Activated B cell treated with CpG ODN at 0.5 μM for 24 hours (primary cell): ENCODE measurements at regions not wholly inside any gene's neighbourhood (a gene's known extent, or its start where the extent isn't known, plus 50 kb on each side); places are given as distances from the start of the nearest gene placed in this dataset.

ENCODE experiments used
- ATAC-seq: fragments of 200-7000 bp; cut with Tn5 transposase; one replicate; pipeline ENCODE4 v1.10.0; 2021; ENCODE audit warnings: low read depth, mild to moderate bottlenecking, moderate library complexity
- CTCF ChIA-PET: fragments of 350-600 bp; sonication (Branson Sonifier 250); formaldehyde crosslinking; loops from one replicate; lab custom pipeline; 2021; ENCODE audit warnings: antibody characterized with exemption; lab: Charles Lee
- POLR2A ChIA-PET: fragments of 350-600 bp; sonication (Branson Sonifier 250); formaldehyde crosslinking; loops from one replicate; lab custom pipeline; 2021; ENCODE audit warnings: antibody characterized with exemption; lab: Charles Lee
- DNase-seq: peaks from one replicate; pipeline ENCODE4 v3.0.0; 2022
- H3K27ac Mint-ChIP-seq: one replicate; pipeline ENCODE4 v1.8.0; 2020; ENCODE audit warnings: mixed read lengths
- H3K27me3 Mint-ChIP-seq: one replicate; pipeline ENCODE4 v1.8.0; 2021; ENCODE audit warnings: mixed read lengths
- H3K36me3 Mint-ChIP-seq: one replicate; pipeline ENCODE4 v1.8.0; 2021; ENCODE audit warnings: low read depth, mixed read lengths
- H3K4me1 Mint-ChIP-seq: one replicate; pipeline ENCODE4 v1.8.0; 2021; ENCODE audit warnings: mixed read lengths
- H3K4me3 Mint-ChIP-seq: one replicate; pipeline ENCODE4 v1.8.0; 2020; ENCODE audit warnings: mild to moderate bottlenecking, mixed read lengths
- H3K9me3 Mint-ChIP-seq: one replicate; pipeline ENCODE4 v1.8.0; 2020; ENCODE audit warnings: mixed read lengths
- intact Hi-C: fragments of 100-400 bp; cut with micrococcal nuclease; formaldehyde crosslinking; loops from one replicate; pipeline ENCODE4 v1.15.1; 2024
- TF ChIP-seq, protein P1 (sequence below): fragments of 200-600 bp; IDR thresholded peaks from one replicate; pipeline ENCODE4 v1.8.0; 2022; ENCODE audit warnings: antibody characterized with exemption, mild to moderate bottlenecking

- Mint-ChIP-seq H3K4me1 (no peaks in the 10 kb centered on the region), H3K27ac (no peak overlapping the region), H3K9me3 (peaks cover 3% of the 10 kb centered on the region), H3K27me3 (no peaks in the 10 kb centered on the region), H3K4me3 (no peak overlapping the region), H3K36me3 (no peaks in the 10 kb centered on the region)
- TF ChIP-seq, protein P1, sequence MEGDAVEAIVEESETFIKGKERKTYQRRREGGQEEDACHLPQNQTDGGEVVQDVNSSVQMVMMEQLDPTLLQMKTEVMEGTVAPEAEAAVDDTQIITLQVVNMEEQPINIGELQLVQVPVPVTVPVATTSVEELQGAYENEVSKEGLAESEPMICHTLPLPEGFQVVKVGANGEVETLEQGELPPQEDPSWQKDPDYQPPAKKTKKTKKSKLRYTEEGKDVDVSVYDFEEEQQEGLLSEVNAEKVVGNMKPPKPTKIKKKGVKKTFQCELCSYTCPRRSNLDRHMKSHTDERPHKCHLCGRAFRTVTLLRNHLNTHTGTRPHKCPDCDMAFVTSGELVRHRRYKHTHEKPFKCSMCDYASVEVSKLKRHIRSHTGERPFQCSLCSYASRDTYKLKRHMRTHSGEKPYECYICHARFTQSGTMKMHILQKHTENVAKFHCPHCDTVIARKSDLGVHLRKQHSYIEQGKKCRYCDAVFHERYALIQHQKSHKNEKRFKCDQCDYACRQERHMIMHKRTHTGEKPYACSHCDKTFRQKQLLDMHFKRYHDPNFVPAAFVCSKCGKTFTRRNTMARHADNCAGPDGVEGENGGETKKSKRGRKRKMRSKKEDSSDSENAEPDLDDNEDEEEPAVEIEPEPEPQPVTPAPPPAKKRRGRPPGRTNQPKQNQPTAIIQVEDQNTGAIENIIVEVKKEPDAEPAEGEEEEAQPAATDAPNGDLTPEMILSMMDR, result no peak
- ATAC-seq (no peak), DNase-seq (no peak)
- ChIA-PET CTCF (no interaction called here), POLR2A (no interaction called here)
- intact Hi-C loops, result no loop called here
These were observed 73.7 kb downstream of the MINAR2 start for GRCh38 chr5:129821477-129822131.

- H3K4me1 Mint-ChIP-seq, result no peaks in the 10 kb centered on the region
- TF ChIP-seq, protein P1, result no peak
- no peaks in the 10 kb centered on the region for H3K36me3 Mint-ChIP-seq
- no peak for DNase-seq
- ChIA-PET POLR2A (no interaction called here), CTCF (no interaction called here)
- no peak overlapping the region for H3K27ac Mint-ChIP-seq
- no peaks in the 10 kb centered on the region for H3K27me3 Mint-ChIP-seq
- intact Hi-C loops, result no loop called here
- no peak overlapping the region for H3K4me3 Mint-ChIP-seq
- no peaks in the 10 kb centered on the region for H3K9me3 Mint-ChIP-seq
- no peak for ATAC-seq
These were observed 74.0 kb upstream of the CHSY3 start for GRCh38 chr5:129830288-129830687.

DNA sequence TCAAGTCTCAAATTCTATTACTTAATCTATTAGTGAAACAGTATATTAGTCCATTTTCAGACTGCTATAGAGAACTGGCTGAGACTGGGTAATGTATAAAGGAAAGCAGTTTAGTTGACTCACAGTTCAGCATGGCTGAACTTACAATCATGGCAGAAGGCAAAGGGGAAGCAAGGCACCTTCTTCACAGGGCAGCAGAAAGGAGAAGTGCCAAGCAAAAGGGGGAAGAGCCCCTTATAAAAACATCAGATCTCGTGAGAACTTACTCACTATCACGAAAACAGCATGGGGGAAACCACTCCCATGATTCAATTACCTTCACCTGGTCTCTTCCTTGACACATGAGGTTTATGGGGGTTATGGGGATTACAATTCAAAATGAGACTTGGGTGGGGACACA is 67.9 kb upstream of the CHSY3 start:
- Mint-ChIP-seq H3K27me3 (no peaks in the 10 kb centered on the region), H3K27ac (no peak overlapping the region), H3K36me3 (no peaks in the 10 kb centered on the region), H3K4me1 (no peaks in the 10 kb centered on the region), H3K4me3 (no peak overlapping the region), H3K9me3 (no peaks in the 10 kb centered on the region)
- POLR2A ChIA-PET, result no interaction called here
- no peak for ATAC-seq
- CTCF ChIA-PET, result no interaction called here
- intact Hi-C loops, result no loop called here
- TF ChIP-seq, protein P1, result no peak
- no peak for DNase-seq

DNA sequence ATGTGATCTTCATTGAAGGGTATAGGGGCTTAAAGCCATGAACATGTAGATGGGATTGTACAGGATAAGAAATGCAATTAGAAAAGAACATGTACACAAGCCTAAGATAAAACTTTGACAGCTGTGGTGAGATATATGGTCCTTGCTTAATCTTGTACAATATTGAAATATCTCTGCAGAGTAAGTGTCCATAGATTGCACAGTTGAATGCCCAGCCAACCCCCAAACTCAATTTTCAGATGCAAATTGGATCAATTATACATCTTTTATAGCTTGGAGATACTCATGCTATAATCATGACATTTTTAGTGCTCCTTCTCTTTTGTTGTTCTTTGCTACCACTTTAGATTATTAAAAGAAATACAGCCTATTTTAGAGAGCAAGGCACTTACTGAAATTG is 59.5 kb upstream of the CHSY3 start:
- CTCF ChIA-PET, result no interaction called here
- intact Hi-C loops, result no loop called here

DNA sequence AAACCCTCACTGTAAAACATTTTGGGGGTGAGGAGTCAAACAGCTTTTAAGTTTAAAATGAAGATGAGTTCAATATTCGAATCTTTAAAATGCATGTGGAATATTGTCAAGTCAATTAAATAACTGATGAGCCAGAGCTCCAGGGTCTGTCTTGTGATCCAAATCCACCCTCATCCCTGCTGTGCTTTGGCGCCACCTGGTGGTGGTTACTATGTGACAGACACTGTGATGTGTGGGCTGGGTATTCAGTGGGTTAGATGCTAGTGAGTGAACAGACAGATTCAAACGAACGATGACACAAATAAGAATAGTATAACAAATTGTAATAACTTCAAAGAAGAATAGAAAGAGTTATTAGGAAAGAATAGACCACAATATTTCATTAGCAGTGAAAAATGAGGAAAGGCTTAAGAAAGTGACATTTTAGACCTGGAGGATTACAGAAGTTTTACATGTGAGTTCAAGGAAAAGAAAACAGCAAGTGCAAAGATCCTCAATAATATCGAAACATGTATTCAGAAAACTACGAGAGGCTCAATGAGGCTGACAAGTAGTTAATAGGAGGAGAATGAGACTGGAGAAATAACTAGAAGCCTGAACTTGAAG is 51.4 kb upstream of the CHSY3 start:
- no peak overlapping the region for H3K4me3 Mint-ChIP-seq
- ChIA-PET POLR2A (no interaction called here), CTCF (interaction anchor here (3.3 kb wide), 1 partner anchor 82 kb away, joined by 14 read pairs; no protein-coding TSS in a partner anchor)
- no peaks in the 10 kb centered on the region for H3K36me3 Mint-ChIP-seq
- intact Hi-C loops, result loop anchor here (1.0 to 2.0 kb wide), 3 partner anchors 82 to 1640 kb away; no protein-coding TSS in a partner anchor
- TF ChIP-seq, protein P1, result peak; percentile 51
- ATAC-seq (peak; percentile 61), DNase-seq (peak; percentile 28)
- no peak overlapping the region for H3K27ac Mint-ChIP-seq
- H3K27me3 Mint-ChIP-seq, result peaks cover 4% of the 10 kb centered on the region
- H3K9me3 Mint-ChIP-seq, result no peaks in the 10 kb centered on the region
- H3K4me1 Mint-ChIP-seq, result no peaks in the 10 kb centered on the region

More for the DNA sequence above, 59.5 kb upstream of the CHSY3 start:
- TF ChIP-seq, protein P1, result no peak
- Mint-ChIP-seq H3K4me1 (no peaks in the 10 kb centered on the region), H3K4me3 (no peak overlapping the region), H3K9me3 (no peaks in the 10 kb centered on the region), H3K27me3 (no peaks in the 10 kb centered on the region), H3K27ac (no peak overlapping the region), H3K36me3 (no peaks in the 10 kb centered on the region)
- ATAC-seq, result no peak
- no peak for DNase-seq
- POLR2A ChIA-PET, result no interaction called here
